ENCODE measurements at regions not wholly inside any gene's neighbourhood (a gene's known extent, or its start where the extent isn't known, plus 50 kb on each side); places are given as distances from the start of the nearest gene placed in this dataset.

GRCh38 chr1:201670517-201670916 is 131.6 kb downstream of the NAV1 start:
- TF ChIP-seq, protein P1, sequence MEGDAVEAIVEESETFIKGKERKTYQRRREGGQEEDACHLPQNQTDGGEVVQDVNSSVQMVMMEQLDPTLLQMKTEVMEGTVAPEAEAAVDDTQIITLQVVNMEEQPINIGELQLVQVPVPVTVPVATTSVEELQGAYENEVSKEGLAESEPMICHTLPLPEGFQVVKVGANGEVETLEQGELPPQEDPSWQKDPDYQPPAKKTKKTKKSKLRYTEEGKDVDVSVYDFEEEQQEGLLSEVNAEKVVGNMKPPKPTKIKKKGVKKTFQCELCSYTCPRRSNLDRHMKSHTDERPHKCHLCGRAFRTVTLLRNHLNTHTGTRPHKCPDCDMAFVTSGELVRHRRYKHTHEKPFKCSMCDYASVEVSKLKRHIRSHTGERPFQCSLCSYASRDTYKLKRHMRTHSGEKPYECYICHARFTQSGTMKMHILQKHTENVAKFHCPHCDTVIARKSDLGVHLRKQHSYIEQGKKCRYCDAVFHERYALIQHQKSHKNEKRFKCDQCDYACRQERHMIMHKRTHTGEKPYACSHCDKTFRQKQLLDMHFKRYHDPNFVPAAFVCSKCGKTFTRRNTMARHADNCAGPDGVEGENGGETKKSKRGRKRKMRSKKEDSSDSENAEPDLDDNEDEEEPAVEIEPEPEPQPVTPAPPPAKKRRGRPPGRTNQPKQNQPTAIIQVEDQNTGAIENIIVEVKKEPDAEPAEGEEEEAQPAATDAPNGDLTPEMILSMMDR (IDR thresholded peaks at IDR 0.05; ENCODE audit: unreplicated experiment in 3 of 3) = no peak
- Mint-ChIP-seq H3K4me3 (no peak overlapping the region), H3K36me3 (ENCODE audit: low read depth) (no peaks in the 10 kb centered on the region), H3K27me3 (ENCODE audit: low read depth) (peaks cover 5% of the 10 kb centered on the region), H3K4me1 (peaks cover 66% of the 10 kb centered on the region), H3K27ac (no peak overlapping the region), H3K9me3 (no peaks in the 10 kb centered on the region)

- peaks cover 61% of the 10 kb centered on the region for H3K4me1 Mint-ChIP-seq
- H3K27me3 Mint-ChIP-seq (ENCODE audit: low read depth) = no peaks in the 10 kb centered on the region
- no peaks in the 10 kb centered on the region for H3K36me3 Mint-ChIP-seq (ENCODE audit: low read depth)
- TF ChIP-seq, protein P1 (IDR thresholded peaks at IDR 0.05; ENCODE audit: unreplicated experiment in 3 of 3) = no peak
- peak overlapping the region; percentile 74 to 89 (median 84) for H3K27ac Mint-ChIP-seq
- H3K4me3 Mint-ChIP-seq = peak overlapping the region in 2 of 3 experiments; percentile 46 to 48
- H3K9me3 Mint-ChIP-seq = no peaks in the 10 kb centered on the region
Observed at GRCh38 chr1:201672685-201673084, 133.8 kb downstream of the NAV1 start.

GRCh38 chr1:201673093-201673492 is 134.2 kb downstream of the NAV1 start:
- peak overlapping the region; percentile 74 to 89 (median 84) for H3K27ac Mint-ChIP-seq
- H3K36me3 Mint-ChIP-seq (ENCODE audit: low read depth) = no peaks in the 10 kb centered on the region
- peak overlapping the region in 2 of 3 experiments; percentile 46 to 48 for H3K4me3 Mint-ChIP-seq
- no peaks in the 10 kb centered on the region for H3K9me3 Mint-ChIP-seq
- no peaks in the 10 kb centered on the region for H3K27me3 Mint-ChIP-seq (ENCODE audit: low read depth)
- TF ChIP-seq, protein P1 (IDR thresholded peaks at IDR 0.05; ENCODE audit: unreplicated experiment in 3 of 3) = no peak
- peaks cover 60% of the 10 kb centered on the region for H3K4me1 Mint-ChIP-seq

DNA sequence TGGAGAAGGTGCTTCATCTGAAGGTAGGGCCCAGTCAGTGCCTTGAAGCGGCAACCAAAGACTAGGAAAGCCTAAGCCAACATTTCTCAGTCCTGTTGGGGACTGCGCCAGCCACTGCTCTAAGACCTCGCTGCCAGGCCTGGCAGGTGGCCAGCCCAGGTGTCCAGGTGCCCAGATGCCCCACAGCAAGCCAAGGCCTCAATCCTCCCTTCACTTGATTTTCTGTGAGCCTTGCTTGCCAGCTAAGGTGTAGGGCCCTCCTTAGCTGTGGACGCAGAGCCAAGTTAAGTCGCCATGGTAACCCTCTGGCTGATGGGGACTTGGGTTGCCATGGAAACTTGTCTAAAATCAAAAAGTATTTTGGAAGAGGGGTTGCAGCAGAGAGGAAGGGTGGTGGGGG is 135.0 kb downstream of the NAV1 start:
- TF ChIP-seq, protein P1 (IDR thresholded peaks at IDR 0.05; ENCODE audit: unreplicated experiment in 3 of 3) = no peak
- Mint-ChIP-seq H3K27ac (peak overlapping the region; percentile 67 to 91 (median 74)), H3K27me3 (ENCODE audit: low read depth) (no peaks in the 10 kb centered on the region), H3K36me3 (ENCODE audit: low read depth) (no peaks in the 10 kb centered on the region), H3K4me1 (peaks cover 63% of the 10 kb centered on the region), H3K9me3 (no peaks in the 10 kb centered on the region), H3K4me3 (no peak overlapping the region)

DNA sequence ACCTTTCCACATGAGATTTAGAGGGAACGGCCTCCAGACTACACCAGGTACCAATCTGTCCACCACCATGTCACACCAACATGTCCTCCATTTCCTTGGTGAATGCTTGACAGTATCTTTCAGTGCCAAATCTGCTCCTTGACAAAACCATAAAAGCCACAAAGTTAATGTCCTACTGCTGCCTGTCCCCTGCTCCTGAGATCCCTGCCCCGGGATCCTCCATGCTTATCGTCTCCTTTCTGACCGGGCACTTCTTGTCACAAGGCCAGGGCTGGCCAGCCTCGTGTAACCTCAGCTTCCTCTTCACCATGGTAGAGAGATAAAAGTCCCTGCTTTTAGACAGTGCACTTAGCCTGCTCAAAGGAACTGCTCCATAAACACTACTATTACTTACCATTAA is 136.2 kb downstream of the NAV1 start:
- TF ChIP-seq, protein P1 (IDR thresholded peaks at IDR 0.05; ENCODE audit: unreplicated experiment in 3 of 3) = no peak
- Mint-ChIP-seq H3K9me3 (peaks cover 2% of the 10 kb centered on the region), H3K36me3 (ENCODE audit: low read depth) (peaks cover 3% of the 10 kb centered on the region), H3K4me1 (peaks cover 68% of the 10 kb centered on the region), H3K27ac (peak overlapping the region; percentile 93 to 97 (median 94)), H3K4me3 (peak overlapping the region in 2 of 3 experiments; percentile 5 to 26), H3K27me3 (ENCODE audit: low read depth) (no peaks in the 10 kb centered on the region)

GRCh38 chr1:201676197-201676596 is 137.3 kb downstream of the NAV1 start:
- Mint-ChIP-seq H3K36me3 (ENCODE audit: low read depth) (peaks cover 3% of the 10 kb centered on the region), H3K4me3 (peak overlapping the region; percentile 16 to 70 (median 51)), H3K9me3 (peaks cover 2% of the 10 kb centered on the region), H3K27me3 (ENCODE audit: low read depth) (no peaks in the 10 kb centered on the region), H3K4me1 (peaks cover 74% of the 10 kb centered on the region), H3K27ac (peak overlapping the region; percentile 93 to 97 (median 94))
- TF ChIP-seq, protein P1 (IDR thresholded peaks at IDR 0.05; ENCODE audit: unreplicated experiment in 3 of 3) = no peak
